Activated CD8-positive, alpha-beta memory T cell treated with anti-CD3 and anti-CD28 coated beads, Interleukin-2, amount 50 U/mL, for 48 hours (primary cell): ENCODE measurements at regions not wholly inside any gene's neighbourhood (a gene's known extent, or its start where the extent isn't known, plus 50 kb on each side); places are given as distances from the start of the nearest gene placed in this dataset.
"Not testable (repeated sequence)": the region's sequence is repeated elsewhere in the genome, so short reads cannot be mapped to it uniquely, and the experiment has no call there.

Experiments used
- DNase-seq: peaks from one replicate; pipeline ENCODE4 v3.0.0-alpha.2; 2020

- no peak for DNase-seq
Observed at GRCh38 chr17:37828651-37829124, 83.8 kb upstream of the HNF1B start.

- no peak for DNase-seq
Observed at GRCh38 chr17:37827905-37828650, 83.2 kb upstream of the HNF1B start.

- DNase-seq, result no peak
Observed at GRCh38 chr17:37826497-37827430, 81.9 kb upstream of the HNF1B start.

- DNase-seq, result no peak
Observed at GRCh38 chr17:37825851-37826250, 81.0 kb upstream of the HNF1B start.

DNA sequence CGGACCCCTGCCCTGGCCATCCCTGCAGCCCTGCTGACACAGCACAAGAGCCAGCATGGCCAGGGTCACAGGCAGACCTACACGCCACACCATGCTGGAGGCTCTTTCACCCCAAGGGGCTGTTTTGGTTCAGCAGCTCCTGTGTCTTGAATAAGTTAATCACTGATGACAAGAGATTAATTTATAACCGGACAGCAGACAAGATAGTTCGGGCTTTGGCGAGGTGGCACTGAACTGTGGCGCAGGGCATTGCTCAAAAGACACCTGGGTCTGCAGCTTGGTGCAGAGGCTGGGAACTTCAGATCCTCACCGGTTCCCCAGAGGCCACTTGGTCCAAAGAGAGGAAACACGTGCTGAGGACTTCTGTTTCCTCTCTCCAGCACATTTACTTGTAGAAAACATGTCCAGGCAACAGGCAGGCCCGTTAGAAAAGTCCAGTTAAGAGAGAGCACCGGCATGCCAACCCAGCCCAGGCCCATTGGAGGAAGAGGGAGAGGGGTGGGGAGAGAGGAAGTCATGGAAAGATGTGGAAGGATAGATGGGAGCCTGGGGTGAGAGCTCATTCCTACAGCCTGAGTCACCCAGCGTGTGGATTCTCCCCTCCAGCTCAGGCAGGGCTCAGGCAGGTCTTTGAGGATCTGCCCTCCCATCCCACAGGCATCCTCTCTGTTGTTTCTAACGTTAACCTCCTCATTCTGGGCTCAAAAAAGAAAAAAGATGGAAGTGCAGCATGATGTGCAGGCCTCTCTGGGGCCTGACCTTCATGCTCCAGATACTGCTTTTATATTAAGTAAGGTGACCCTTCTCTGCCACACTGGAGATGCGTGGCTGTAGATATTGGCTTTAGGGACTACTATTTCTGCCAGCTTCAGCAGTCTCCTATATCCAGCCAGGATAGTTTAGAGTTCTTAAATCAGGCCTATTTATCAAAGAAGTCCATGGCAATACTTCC lies 80.0 kb upstream of the HNF1B start:
- DNase-seq, result no peak

GRCh38 chr17:37823996-37824395 lies 79.1 kb upstream of the HNF1B start:
- DNase-seq, result no peak

DNA sequence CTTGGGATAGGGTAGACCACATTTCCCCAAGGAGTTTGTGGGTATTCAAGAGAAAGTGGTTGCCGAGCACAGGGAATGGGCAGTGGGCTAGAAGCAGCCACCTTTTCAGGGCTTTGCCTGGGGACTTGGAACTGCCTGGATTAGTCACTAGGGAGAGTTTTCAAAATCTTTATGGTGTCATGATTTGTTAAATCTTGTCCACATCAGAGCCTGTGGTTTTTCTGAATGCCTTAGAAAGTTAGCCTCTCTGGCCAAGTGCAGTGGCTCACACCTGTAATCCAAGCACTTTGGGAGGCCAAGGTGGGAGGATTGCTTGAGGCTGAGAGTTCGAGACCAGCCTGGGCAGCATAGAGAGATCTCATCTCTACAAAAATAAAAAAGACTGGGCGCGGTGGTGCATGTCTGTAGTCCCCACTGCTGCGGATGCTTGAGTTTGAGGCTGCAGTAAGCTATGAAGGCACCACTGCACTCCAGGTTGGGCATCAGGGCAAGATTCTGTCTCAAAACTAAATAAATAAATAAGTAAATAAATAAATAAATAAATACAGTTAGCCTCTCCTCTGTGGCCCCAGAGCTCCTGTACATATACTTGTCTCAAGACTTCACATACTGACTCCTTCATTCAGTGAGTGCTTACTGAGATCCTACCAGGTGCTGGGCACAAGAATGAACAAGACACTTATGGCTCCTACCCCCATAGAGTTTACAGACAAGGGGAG lies 76.3 kb upstream of the HNF1B start:
- DNase-seq, result no peak

GRCh38 chr17:37820313-37820994 lies 75.6 kb upstream of the HNF1B start:
- DNase-seq, result no peak

DNA sequence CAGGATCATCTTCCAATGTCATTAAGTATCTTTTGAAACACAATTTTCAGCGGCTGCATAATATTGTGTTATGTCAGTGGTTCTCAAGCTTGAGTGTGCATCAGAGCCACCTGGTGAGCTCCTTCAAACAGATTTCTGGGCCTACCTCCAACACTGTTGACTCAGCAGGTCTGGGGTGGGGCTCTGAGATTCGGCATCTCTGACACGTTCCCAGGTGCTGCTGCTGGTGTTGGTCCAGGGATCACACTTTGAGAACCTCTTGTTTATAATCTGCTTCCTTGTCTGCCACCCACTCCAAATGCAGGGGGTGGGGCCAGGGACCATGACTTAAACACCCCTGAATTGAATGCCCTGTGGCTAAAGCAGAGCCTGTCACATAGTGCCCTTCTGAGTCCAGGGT lies 73.8 kb upstream of the HNF1B start:
- DNase-seq, result no peak

- DNase-seq, result no peak
Observed at GRCh38 chr17:37816950-37817349, 72.1 kb upstream of the HNF1B start.

- DNase-seq, result no peak
Observed at GRCh38 chr17:37815536-37815935, 70.7 kb upstream of the HNF1B start.

DNA sequence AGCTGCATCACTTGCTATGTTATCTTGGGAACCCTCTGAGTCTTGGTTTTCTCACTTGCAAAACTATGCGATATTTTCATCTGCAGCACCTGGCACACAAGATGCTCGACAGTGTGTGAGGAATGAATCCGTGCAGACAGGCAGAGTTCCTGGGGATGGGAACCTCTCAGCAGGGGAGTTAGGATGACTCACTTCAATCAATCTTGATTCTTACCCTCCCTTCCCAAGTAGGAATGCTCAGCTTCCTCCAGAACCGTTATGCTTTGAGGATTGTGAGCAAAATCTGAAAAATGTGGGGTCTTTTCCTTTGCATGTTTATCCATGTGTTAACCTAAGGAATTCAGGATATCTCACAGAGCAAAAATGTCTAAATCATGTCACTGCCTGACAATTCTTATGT lies 68.9 kb upstream of the HNF1B start:
- no peak for DNase-seq

DNA sequence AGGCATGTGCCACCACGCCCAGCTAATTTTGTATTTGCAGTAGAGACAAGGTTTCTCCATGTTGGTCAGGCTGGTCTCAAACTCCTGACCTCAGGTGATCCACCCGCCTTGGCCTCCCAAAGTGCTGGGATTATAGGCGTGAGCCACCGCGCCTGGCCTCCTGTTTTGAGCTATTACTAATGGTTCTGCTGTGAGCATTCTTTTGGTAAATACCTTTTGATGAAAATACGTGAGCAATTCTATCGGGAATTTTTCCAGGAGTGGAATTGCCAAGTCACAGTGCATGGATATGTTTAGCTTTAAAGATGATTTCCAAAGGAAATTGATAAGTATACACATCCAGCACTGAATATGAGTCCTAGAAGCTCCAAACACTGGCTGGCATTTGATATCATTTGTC lies 64.0 kb upstream of the HNF1B start:
- not testable (repeated sequence) for DNase-seq

DNA sequence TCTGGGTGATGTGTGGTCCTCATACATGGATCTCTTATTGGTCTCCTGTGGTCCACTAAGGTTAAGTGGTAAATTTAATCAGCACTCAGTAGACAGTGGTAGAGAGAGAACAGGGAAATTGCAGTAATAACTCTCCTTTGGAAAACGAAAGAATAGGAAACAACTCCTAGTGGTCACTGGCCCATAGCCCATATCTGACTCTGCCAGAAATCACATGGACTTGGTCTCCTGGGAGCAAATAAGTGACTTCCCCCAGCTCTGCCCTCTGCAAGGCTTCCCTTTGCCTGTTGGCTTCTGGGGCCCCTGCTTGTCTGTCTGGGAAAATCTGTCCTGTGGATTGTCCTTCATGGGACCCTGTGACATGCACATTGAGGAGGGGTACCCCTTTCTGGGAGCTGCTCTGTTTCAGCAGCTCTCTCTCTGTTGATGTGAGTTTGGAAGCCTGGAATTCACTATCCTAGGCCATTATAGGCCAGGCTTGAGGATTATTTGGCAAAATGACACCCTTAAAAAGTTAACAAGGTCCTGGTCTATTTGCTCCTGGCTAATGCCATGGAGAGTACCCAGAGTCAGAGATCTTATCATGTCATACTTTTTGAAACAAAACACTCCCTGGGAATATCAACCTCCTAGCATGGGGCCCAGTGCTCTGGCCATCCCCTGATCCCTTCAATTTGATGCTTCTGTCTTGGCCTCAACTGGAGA lies 58.0 kb upstream of the HNF1B start:
- no peak for DNase-seq

DNA sequence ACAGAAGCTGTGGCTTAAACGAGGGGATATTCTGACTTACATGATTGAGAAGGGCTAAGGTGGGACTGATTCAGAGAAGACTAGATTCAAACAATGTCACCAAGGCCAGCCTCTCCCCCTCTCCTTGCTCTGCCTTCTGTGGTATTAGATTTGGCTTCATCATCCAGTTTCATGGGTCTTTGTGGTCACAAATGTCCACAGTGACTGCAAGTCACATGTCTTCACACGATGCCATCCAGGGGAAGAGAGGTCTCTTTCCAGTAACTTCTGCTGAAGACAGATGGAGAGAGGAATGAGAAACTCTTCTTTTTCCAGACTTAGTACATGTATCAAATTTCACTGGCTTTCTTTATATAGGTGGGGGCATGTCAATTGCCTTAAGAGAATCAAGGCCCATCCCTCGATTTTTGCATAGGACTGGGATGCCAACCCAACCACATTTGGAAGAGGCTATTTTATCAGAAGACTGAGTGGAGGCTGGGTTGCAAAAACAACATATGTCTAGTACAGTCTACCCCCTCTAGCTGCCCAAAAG lies 57.3 kb upstream of the HNF1B start:
- no peak for DNase-seq

DNA sequence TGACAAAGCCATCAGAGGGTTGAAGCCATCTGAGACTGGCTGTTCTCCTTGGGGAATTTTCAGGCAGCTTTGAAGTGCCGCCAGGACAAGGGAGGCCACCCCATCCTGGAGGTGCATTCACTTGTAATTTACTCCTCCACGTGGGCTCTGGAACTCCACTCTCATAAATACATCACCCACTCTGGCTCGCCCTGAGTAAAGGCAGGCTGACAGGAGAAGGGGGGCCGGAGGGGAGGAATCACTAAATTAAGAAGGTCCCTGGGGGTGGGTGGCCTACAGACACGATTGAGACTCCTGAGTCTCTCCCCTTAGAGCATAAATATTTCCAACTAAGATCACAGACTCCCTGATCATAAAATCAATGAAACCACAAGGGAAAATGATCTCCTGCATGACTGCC lies 56.3 kb upstream of the HNF1B start:
- no peak for DNase-seq

GRCh38 chr17:37797206-37797605 lies 52.3 kb upstream of the HNF1B start:
- DNase-seq, result no peak

DNA sequence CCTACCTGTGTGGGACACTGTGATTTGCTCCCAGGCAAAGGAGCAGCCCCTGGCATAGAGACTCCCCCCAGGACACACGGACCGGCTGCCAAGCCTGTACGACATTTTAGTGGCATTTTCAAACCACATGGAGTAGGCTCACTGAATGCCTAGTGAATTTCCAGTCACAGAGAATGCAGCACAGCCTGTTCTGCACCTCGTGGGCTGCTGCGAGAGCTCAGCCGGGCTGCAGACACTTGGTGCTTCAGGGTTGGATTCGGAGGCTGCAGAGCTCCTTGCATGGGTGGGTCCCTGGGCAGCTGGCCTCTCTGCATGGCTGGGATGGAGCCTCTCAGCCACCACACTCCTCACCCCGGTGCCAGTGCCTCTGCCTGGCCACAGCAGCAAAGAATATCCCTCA lies 51.2 kb upstream of the HNF1B start:
- no peak for DNase-seq
